ENCODE measurements at regions not wholly inside any gene's neighbourhood (a gene's known extent, or its start where the extent isn't known, plus 50 kb on each side); places are given as distances from the start of the nearest gene placed in this dataset.

DNA sequence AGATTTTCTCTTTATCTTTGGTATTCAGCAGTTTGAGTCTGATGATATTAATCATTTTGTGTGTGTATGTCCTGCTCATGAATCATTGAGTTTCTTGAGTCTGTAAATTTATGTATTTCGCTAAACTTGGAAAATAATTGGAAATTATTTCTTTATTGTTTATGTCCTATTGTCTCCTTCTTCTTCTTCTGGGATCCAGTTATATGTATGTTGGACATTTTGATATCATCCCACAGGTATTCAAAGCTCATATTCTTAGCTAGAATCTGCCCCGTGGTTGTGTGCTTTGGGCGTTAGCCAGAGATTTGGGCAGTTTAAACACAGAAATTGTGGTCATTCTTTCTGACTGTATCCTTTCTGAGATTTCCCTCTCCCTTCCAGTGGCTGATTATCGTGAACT, 243.0 kb upstream of the SPRED2 start:
- Histone ChIP-seq H3K27me3 (ENCODE audit: control insufficient read depth, insufficient read depth, low read length) (no peaks in the 10 kb centered on the region), H3K36me3 (ENCODE audit: control insufficient read depth, insufficient read depth, low read length) (no peaks in the 10 kb centered on the region), H3K4me3 (ENCODE audit: low read length) (no peak overlapping the region), H3K27ac (ENCODE audit: low read depth, low read length) (no peak overlapping the region), H3K9ac (ENCODE audit: low read length) (no peak overlapping the region), H3K4me1 (ENCODE audit: control insufficient read depth, insufficient read depth, low read length) (no peaks in the 10 kb centered on the region)

- no peak overlapping the region for H3K4me3 ChIP-seq (ENCODE audit: low read length)
- no peak overlapping the region for H3K27ac ChIP-seq (ENCODE audit: low read depth, low read length)
- H3K4me1 ChIP-seq (ENCODE audit: control insufficient read depth, insufficient read depth, low read length), result no peaks in the 10 kb centered on the region
- no peaks in the 10 kb centered on the region for H3K36me3 ChIP-seq (ENCODE audit: control insufficient read depth, insufficient read depth, low read length)
- H3K9ac ChIP-seq (ENCODE audit: low read length), result no peak overlapping the region
- no peaks in the 10 kb centered on the region for H3K27me3 ChIP-seq (ENCODE audit: control insufficient read depth, insufficient read depth, low read length)
Measured at GRCh38 chr2:65671670-65672242, 239.4 kb upstream of the SPRED2 start.

DNA sequence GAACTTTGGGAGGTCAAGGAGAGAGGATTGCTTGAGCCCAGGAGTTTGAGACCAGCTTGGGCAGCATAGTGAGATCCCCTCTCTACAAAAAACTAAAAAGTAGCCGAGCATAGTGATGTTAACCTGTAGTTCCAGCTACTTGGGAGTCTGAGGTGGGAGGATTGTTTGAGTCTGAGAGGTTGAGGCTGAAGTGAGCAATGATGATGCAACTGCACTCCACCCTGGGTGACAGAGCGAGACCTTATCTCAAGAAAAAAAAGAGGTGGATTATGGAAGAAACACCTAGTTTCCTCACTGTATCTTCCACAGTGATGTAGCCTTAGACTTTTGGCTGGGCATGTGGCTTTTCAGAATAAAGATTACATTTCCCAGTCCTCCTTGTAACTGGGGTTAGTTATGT, 237.2 kb upstream of the SPRED2 start:
- H3K36me3 ChIP-seq (ENCODE audit: control insufficient read depth, insufficient read depth, low read length), result no peaks in the 10 kb centered on the region
- H3K4me1 ChIP-seq (ENCODE audit: control insufficient read depth, insufficient read depth, low read length), result no peaks in the 10 kb centered on the region
- H3K4me3 ChIP-seq (ENCODE audit: low read length), result no peak overlapping the region
- H3K9ac ChIP-seq (ENCODE audit: low read length), result no peak overlapping the region
- no peaks in the 10 kb centered on the region for H3K27me3 ChIP-seq (ENCODE audit: control insufficient read depth, insufficient read depth, low read length)
- H3K27ac ChIP-seq (ENCODE audit: low read depth, low read length), result no peak overlapping the region

DNA sequence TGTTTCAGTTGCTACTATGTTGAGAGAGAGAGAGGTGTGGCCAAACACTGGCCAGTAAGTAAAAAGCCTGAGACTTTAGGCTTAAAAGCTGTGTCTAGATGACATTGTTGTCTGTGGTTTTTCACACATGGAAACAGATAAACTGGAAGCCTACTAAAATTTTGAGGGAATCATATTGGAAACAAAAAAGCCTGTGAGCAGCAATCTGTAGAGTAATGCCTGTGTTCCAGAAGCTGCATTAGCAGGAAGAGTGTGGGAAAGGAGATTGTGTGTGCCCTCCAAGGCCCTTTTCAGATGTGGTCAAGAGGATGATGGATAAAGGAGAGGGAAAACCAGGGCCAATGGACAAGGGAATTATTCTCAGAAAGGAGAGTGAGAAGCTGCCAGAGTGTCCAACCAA, 236.3 kb upstream of the SPRED2 start:
- Histone ChIP-seq H3K27me3 (ENCODE audit: control insufficient read depth, insufficient read depth, low read length) (no peaks in the 10 kb centered on the region), H3K9ac (ENCODE audit: low read length) (no peak overlapping the region), H3K4me3 (ENCODE audit: low read length) (no peak overlapping the region), H3K4me1 (ENCODE audit: control insufficient read depth, insufficient read depth, low read length) (peaks cover under 1% of the 10 kb centered on the region), H3K27ac (ENCODE audit: low read depth, low read length) (no peak overlapping the region), H3K36me3 (ENCODE audit: control insufficient read depth, insufficient read depth, low read length) (no peaks in the 10 kb centered on the region)

- Histone ChIP-seq H3K4me1 (ENCODE audit: control insufficient read depth, insufficient read depth, low read length) (peaks cover 8% of the 10 kb centered on the region), H3K27ac (ENCODE audit: low read depth, low read length) (no peak overlapping the region), H3K9ac (ENCODE audit: low read length) (no peak overlapping the region), H3K27me3 (ENCODE audit: control insufficient read depth, insufficient read depth, low read length) (no peaks in the 10 kb centered on the region), H3K36me3 (ENCODE audit: control insufficient read depth, insufficient read depth, low read length) (no peaks in the 10 kb centered on the region), H3K4me3 (ENCODE audit: low read length) (no peak overlapping the region)
Measured at GRCh38 chr2:65666156-65666725, 233.8 kb upstream of the SPRED2 start.

- Histone ChIP-seq H3K4me1 (ENCODE audit: control insufficient read depth, insufficient read depth, low read length) (peaks cover 8% of the 10 kb centered on the region), H3K9ac (ENCODE audit: low read length) (no peak overlapping the region), H3K4me3 (ENCODE audit: low read length) (no peak overlapping the region), H3K36me3 (ENCODE audit: control insufficient read depth, insufficient read depth, low read length) (no peaks in the 10 kb centered on the region), H3K27ac (ENCODE audit: low read depth, low read length) (no peak overlapping the region), H3K27me3 (ENCODE audit: control insufficient read depth, insufficient read depth, low read length) (no peaks in the 10 kb centered on the region)
Measured at GRCh38 chr2:65664931-65665330, 232.5 kb upstream of the SPRED2 start.

DNA sequence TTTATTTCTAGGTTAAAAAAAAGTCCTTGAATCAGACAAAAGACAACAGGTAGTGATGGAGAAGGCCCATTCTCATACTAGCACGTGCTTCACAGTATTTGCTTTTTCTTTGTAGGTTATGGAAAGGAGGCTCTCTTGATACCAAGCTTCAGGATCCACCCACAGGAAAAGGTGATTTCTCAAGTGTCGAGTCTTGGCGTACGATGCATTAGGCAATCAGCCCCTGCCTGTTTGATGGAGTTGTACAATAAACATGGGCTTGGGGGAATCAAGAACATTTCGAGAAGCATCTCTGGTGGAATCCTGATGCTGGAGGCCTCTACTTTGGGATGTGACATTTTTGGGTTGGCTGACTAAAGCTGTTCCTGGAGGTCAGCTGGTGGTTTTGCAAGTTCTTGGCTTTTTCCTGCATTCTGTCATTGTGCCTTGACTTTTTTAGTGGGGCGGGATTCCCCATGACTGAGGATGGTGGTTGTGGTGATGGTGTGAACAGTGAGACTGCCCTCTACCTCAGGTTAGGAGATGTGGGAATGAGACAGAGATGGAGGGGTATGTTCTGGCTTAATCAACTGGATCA, 231.5 kb upstream of the SPRED2 start:
- H3K4me3 ChIP-seq (ENCODE audit: low read length), result no peak overlapping the region
- peaks cover 10% of the 10 kb centered on the region for H3K4me1 ChIP-seq (ENCODE audit: control insufficient read depth, insufficient read depth, low read length)
- H3K27me3 ChIP-seq (ENCODE audit: control insufficient read depth, insufficient read depth, low read length), result no peaks in the 10 kb centered on the region
- peak overlapping the region; percentile 55 for H3K27ac ChIP-seq (ENCODE audit: low read depth, low read length)
- no peak overlapping the region for H3K9ac ChIP-seq (ENCODE audit: low read length)
- H3K36me3 ChIP-seq (ENCODE audit: control insufficient read depth, insufficient read depth, low read length), result no peaks in the 10 kb centered on the region

DNA sequence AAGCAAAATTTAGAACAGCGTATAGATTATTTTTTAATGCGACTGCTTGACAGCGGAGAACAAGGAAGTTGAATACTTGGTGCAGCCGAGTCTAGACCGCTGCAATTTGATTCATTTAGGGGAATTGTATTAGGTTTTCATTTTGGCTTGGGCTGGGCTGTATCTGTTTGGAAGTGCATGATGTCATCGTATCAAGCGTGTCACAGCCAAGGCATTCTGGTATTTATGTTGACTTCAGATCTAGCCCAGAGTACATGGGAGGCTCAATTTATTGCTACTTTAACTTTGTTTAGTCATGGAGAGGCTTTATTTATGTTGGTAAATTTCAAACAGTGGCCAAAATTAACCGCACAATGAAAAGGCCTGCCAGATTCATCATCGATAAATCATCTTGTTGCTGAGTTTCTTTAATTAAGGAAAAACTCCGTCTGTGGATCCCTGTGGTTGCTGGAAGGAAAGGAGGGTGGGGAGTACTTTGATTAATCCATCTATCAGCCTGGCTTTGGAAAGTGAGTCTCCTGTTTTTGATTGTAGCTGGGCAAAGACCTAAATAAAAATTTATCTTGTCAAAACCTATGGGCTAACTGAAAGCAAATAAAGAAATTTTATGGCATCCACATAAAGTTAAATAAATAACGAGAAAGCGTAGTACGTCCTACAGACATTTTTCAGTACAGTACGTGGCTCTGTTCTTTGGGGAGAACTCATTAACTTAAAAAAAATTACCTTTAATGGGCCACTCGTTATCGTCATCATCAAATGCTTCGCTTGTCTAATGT, 230.4 kb upstream of the SPRED2 start:
- Histone ChIP-seq H3K4me3 (ENCODE audit: low read length) (peak overlapping the region; percentile 25), H3K9ac (ENCODE audit: low read length) (no peak overlapping the region), H3K27ac (ENCODE audit: low read depth, low read length) (peak overlapping the region; percentile 55)

DNA sequence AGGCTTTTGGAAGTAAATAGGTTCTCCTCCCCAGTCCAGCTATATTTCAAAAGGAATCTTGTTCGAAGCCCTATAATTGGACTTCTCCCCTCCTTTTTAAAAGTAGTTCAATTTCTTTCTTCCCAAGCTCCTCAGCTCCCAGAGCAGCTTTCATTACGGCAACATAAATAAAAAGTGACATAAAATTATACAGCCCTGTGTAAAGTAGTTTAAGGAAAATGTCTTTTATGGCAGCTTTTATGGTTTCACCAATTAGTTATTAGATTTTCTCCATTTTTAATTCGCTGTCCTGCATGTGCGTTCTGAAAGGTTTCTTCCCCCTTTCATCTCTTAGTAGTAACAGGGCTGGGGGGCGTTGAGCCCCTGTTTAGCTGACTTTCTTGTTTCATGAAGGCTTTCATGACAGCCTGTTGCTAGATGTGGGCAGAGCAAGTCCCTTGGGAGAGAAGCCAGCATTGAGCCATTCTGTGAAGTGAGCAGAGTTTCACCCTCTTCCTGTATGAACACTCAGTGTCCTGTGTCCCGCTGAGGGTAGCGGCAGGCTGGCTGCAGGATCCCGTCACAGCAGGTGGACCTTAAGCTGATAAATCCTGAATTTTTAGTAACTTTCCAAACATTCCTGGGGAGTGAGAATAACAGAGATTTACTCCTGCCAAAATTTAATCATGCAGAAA, 229.7 kb upstream of the SPRED2 start:
- Histone ChIP-seq H3K9ac (ENCODE audit: low read length) (no peak overlapping the region), H3K27me3 (ENCODE audit: control insufficient read depth, insufficient read depth, low read length) (no peaks in the 10 kb centered on the region), H3K4me1 (ENCODE audit: control insufficient read depth, insufficient read depth, low read length) (peaks cover 18% of the 10 kb centered on the region), H3K4me3 (ENCODE audit: low read length) (peak overlapping the region; percentile 25), H3K27ac (ENCODE audit: low read depth, low read length) (peak overlapping the region; percentile 55), H3K36me3 (ENCODE audit: control insufficient read depth, insufficient read depth, low read length) (no peaks in the 10 kb centered on the region)

More for the DNA sequence above, 230.4 kb upstream of the SPRED2 start:
- Histone ChIP-seq H3K27me3 (ENCODE audit: control insufficient read depth, insufficient read depth, low read length) (no peaks in the 10 kb centered on the region), H3K4me1 (ENCODE audit: control insufficient read depth, insufficient read depth, low read length) (peaks cover 18% of the 10 kb centered on the region), H3K36me3 (ENCODE audit: control insufficient read depth, insufficient read depth, low read length) (no peaks in the 10 kb centered on the region)

GRCh38 chr2:65660340-65660739, 227.9 kb upstream of the SPRED2 start:
- Histone ChIP-seq H3K4me3 (ENCODE audit: low read length) (no peak overlapping the region), H3K27ac (ENCODE audit: low read depth, low read length) (no peak overlapping the region), H3K4me1 (ENCODE audit: control insufficient read depth, insufficient read depth, low read length) (peaks cover 18% of the 10 kb centered on the region), H3K9ac (ENCODE audit: low read length) (no peak overlapping the region), H3K36me3 (ENCODE audit: control insufficient read depth, insufficient read depth, low read length) (no peaks in the 10 kb centered on the region), H3K27me3 (ENCODE audit: control insufficient read depth, insufficient read depth, low read length) (no peaks in the 10 kb centered on the region)

DNA sequence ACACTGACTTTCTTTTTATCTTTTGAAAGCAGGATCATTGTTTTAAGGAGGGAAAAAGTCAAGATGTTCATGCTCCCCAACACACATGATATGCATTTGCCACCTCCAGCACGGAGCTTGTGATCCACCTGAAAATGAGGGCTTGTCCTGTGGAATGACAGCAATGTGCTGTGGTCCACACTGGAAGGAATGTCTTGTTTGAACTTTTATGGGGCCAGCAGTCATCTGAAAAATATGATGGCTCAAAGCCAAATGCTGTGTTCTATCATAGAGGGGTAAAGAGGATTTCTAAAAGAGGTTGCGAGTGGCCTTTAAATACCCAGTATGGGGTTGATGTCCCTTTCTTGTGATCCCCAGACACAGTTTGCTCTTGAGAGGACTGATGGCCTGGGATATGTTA, 226.5 kb upstream of the SPRED2 start:
- H3K27me3 ChIP-seq (ENCODE audit: control insufficient read depth, insufficient read depth, low read length), result no peaks in the 10 kb centered on the region
- H3K27ac ChIP-seq (ENCODE audit: low read depth, low read length), result no peak overlapping the region
- peaks cover 18% of the 10 kb centered on the region for H3K4me1 ChIP-seq (ENCODE audit: control insufficient read depth, insufficient read depth, low read length)
- no peak overlapping the region for H3K4me3 ChIP-seq (ENCODE audit: low read length)
- H3K36me3 ChIP-seq (ENCODE audit: control insufficient read depth, insufficient read depth, low read length), result no peaks in the 10 kb centered on the region
- H3K9ac ChIP-seq (ENCODE audit: low read length), result no peak overlapping the region

DNA sequence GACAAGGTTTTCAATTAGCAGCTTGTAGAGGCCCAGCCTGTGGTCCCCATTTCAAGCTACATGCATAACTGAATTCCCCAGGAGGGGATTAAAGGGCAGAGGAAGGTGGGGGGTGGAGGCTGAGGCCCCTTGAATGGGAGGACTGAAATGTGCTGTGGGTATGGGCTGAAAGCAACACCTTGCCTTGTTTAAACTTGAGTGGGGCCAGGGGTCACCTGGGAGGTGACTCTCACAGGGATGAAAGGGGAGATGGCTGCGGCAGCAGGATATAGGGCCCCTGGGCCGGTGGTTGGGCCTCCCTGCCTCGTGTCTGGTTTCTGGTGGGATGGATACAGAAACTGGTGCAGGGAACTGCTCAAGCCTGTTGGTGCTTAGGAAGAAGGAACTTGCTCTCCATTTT, 225.9 kb upstream of the SPRED2 start:
- H3K36me3 ChIP-seq (ENCODE audit: control insufficient read depth, insufficient read depth, low read length), result no peaks in the 10 kb centered on the region
- H3K27ac ChIP-seq (ENCODE audit: low read depth, low read length), result no peak overlapping the region
- no peak overlapping the region for H3K9ac ChIP-seq (ENCODE audit: low read length)
- no peaks in the 10 kb centered on the region for H3K27me3 ChIP-seq (ENCODE audit: control insufficient read depth, insufficient read depth, low read length)
- H3K4me3 ChIP-seq (ENCODE audit: low read length), result no peak overlapping the region
- H3K4me1 ChIP-seq (ENCODE audit: control insufficient read depth, insufficient read depth, low read length), result peaks cover 13% of the 10 kb centered on the region
